AG04449 (cell line): ENCODE measurements at regions not wholly inside any gene's neighbourhood (a gene's known extent, or its start where the extent isn't known, plus 50 kb on each side); places are given as distances from the start of the nearest gene placed in this dataset.

Experiments used
- CTCF ChIA-PET: fragments of 350-600 bp; formaldehyde crosslinking; extraction: SDS; loops from one replicate; lab custom pipeline; 2021; ENCODE audit warnings: antibody characterized with exemption; lab: Yijun Ruan, JAX
- POLR2A ChIA-PET: fragments of 400-600, 350-600 bp; formaldehyde crosslinking; extraction: SDS; loops from one replicate; lab custom pipeline; 2020; ENCODE audit warnings: antibody characterized with exemption, inconsistent platforms; lab: Yijun Ruan, JAX
- DNase-seq: peaks from one replicate; pipeline ENCODE4 v3.0.0-alpha.2; 2010; ENCODE audit warnings: low read depth, low spot score
- H3K4me3 ChIP-seq: 2 replicates; pipeline ENCODE4 v1.5.1; 2011; ENCODE audit warnings: low read depth, mild to moderate bottlenecking, control low read depth, low read length
- CTCF ChIP-seq: IDR thresholded peaks from one replicate; pipeline ENCODE4 v1.5.1; 2011; ENCODE audit warnings: mild to moderate bottlenecking, moderate library complexity, low read length, control low read depth, inconsistent platforms; ENCODE audit not compliant: insufficient read depth; ENCODE audit errors: missing control alignments

GRCh38 chr2:226439337-226439736 lies 360.3 kb downstream of the IRS1 start:
- TF ChIP-seq CTCF = no peak
- POLR2A ChIA-PET = no interaction called here
- no peak overlapping the region for H3K4me3 ChIP-seq
- CTCF ChIA-PET = no interaction called here
- no peak for DNase-seq

GRCh38 chr2:226435146-226435545 lies 364.5 kb downstream of the IRS1 start:
- TF ChIP-seq CTCF = no peak
- H3K4me3 ChIP-seq = no peak overlapping the region
- DNase-seq = no peak
- CTCF ChIA-PET = interaction anchor here (0.9 kb wide), 1 partner anchor 360 kb away, joined by 3 read pairs; no protein-coding TSS in a partner anchor
- POLR2A ChIA-PET = no interaction called here

- ChIA-PET CTCF (interaction anchor here (0.9 kb wide), 1 partner anchor 361 kb away, joined by 3 read pairs; no protein-coding TSS in a partner anchor), POLR2A (no interaction called here)
- no peak for TF ChIP-seq CTCF
These were observed 364.9 kb downstream of the IRS1 start for GRCh38 chr2:226434702-226435101.

GRCh38 chr2:226431288-226431948 lies 368.2 kb downstream of the IRS1 start:
- H3K4me3 ChIP-seq = no peak overlapping the region
- CTCF ChIA-PET = interaction anchor here (1.0 to 2.0 kb wide), 3 partner anchors 369 to 537 kb away, joined by 3 to 6 read pairs (median 3); no protein-coding TSS in a partner anchor
- POLR2A ChIA-PET = no interaction called here
- DNase-seq = peak; percentile 49
- no peak for TF ChIP-seq CTCF

More at GRCh38 chr2:226434702-226435101, 364.9 kb downstream of the IRS1 start:
- no peak overlapping the region for H3K4me3 ChIP-seq
- no peak for DNase-seq

GRCh38 chr2:226429476-226429875 lies 370.1 kb downstream of the IRS1 start:
- POLR2A ChIA-PET = no interaction called here
- H3K4me3 ChIP-seq = no peak overlapping the region

More at GRCh38 chr2:226429476-226429875, 370.1 kb downstream of the IRS1 start:
- no peak for DNase-seq
- CTCF ChIA-PET = interaction anchor here (2.0 kb wide), 1 partner anchor 373 kb away, joined by 6 read pairs; no protein-coding TSS in a partner anchor
- no peak for TF ChIP-seq CTCF
